HUES48 (cell line): ENCODE measurements at regions not wholly inside any gene's neighbourhood (a gene's known extent, or its start where the extent isn't known, plus 50 kb on each side); places are given as distances from the start of the nearest gene placed in this dataset.

Source experiments
- H3K27ac ChIP-seq: one replicate; pipeline ENCODE4 v1.7.0; 2013; ENCODE audit warnings: low read depth, low read length, inconsistent platforms
- H3K27me3 ChIP-seq: 2 replicates; pipeline ENCODE4 v1.6.1; 2013; ENCODE audit warnings: mild to moderate bottlenecking, low read length; ENCODE audit not compliant: control insufficient read depth, insufficient read depth
- H3K36me3 ChIP-seq: 2 replicates; pipeline ENCODE4 v1.6.1; 2013; ENCODE audit warnings: low read length; ENCODE audit not compliant: control insufficient read depth, insufficient read depth
- H3K4me1 ChIP-seq: 2 replicates; pipeline ENCODE4 v1.6.1; 2013; ENCODE audit warnings: mild to moderate bottlenecking, low read length; ENCODE audit not compliant: control insufficient read depth, insufficient read depth
- H3K4me3 ChIP-seq: 2 replicates; pipeline ENCODE4 v1.5.1; 2013; ENCODE audit warnings: mild to moderate bottlenecking, low read depth, low read length
- H3K9ac ChIP-seq: 2 replicates; pipeline ENCODE4 v1.6.1; 2013; ENCODE audit warnings: mild to moderate bottlenecking, low read depth, low read length, moderate library complexity
- H3K9me3 ChIP-seq: 2 replicates; pipeline ENCODE4 v1.6.1; 2013; ENCODE audit warnings: low read length; ENCODE audit not compliant: control insufficient read depth, insufficient read depth

- H3K27me3 ChIP-seq: no peaks in the 10 kb centered on the region; the same call in 1 of the 2 replicates
These were observed 90.5 kb downstream of the ADRA2C start for GRCh38 chr4:3856604-3857204.

GRCh38 chr4:3857269-3857926 lies 91.2 kb downstream of the ADRA2C start:
- Histone ChIP-seq H3K4me3 (no peak overlapping the region), H3K36me3 (no peaks in the 10 kb centered on the region), H3K9me3 (no peaks in the 10 kb centered on the region), H3K4me1 (peaks cover 6% of the 10 kb centered on the region), H3K27me3 (no peaks in the 10 kb centered on the region; the same call in 1 of the 2 replicates), H3K9ac (no peak overlapping the region), H3K27ac (no peak overlapping the region)

More at GRCh38 chr4:3856604-3857204, 90.5 kb downstream of the ADRA2C start:
- Histone ChIP-seq H3K27ac (no peak overlapping the region), H3K36me3 (no peaks in the 10 kb centered on the region), H3K4me1 (peaks cover 6% of the 10 kb centered on the region), H3K4me3 (no peak overlapping the region), H3K9ac (no peak overlapping the region), H3K9me3 (no peaks in the 10 kb centered on the region)

GRCh38 chr4:3858046-3858730 lies 92.0 kb downstream of the ADRA2C start:
- Histone ChIP-seq H3K9ac (no peak overlapping the region), H3K36me3 (no peaks in the 10 kb centered on the region), H3K27ac (no peak overlapping the region), H3K4me1 (peaks cover 7% of the 10 kb centered on the region), H3K4me3 (no peak overlapping the region), H3K27me3 (no peaks in the 10 kb centered on the region; the same call in 1 of the 2 replicates), H3K9me3 (no peaks in the 10 kb centered on the region)

GRCh38 chr4:3858765-3859388 lies 92.7 kb downstream of the ADRA2C start:
- H3K27me3 ChIP-seq: no peaks in the 10 kb centered on the region; the same call in 1 of the 2 replicates
- no peaks in the 10 kb centered on the region for H3K36me3 ChIP-seq
- peaks cover 7% of the 10 kb centered on the region for H3K4me1 ChIP-seq
- H3K9ac ChIP-seq: no peak overlapping the region
- H3K27ac ChIP-seq: no peak overlapping the region
- no peak overlapping the region for H3K4me3 ChIP-seq
- H3K9me3 ChIP-seq: no peaks in the 10 kb centered on the region

- no peaks in the 10 kb centered on the region for H3K9me3 ChIP-seq
- no peak overlapping the region for H3K4me3 ChIP-seq
- H3K36me3 ChIP-seq: no peaks in the 10 kb centered on the region
- no peak overlapping the region for H3K27ac ChIP-seq
- peaks cover 7% of the 10 kb centered on the region for H3K4me1 ChIP-seq
- no peaks in the 10 kb centered on the region; the same call in 1 of the 2 replicates for H3K27me3 ChIP-seq
- no peak overlapping the region for H3K9ac ChIP-seq
These were observed 93.4 kb downstream of the ADRA2C start for GRCh38 chr4:3859571-3859970.

- Histone ChIP-seq H3K9ac (no peak overlapping the region), H3K27me3 (no peaks in the 10 kb centered on the region; the same call in 1 of the 2 replicates), H3K27ac (no peak overlapping the region), H3K9me3 (no peaks in the 10 kb centered on the region), H3K36me3 (no peaks in the 10 kb centered on the region), H3K4me1 (peaks cover 7% of the 10 kb centered on the region), H3K4me3 (no peak overlapping the region)
These were observed 94.1 kb downstream of the ADRA2C start for GRCh38 chr4:3860061-3860912.

GRCh38 chr4:3860913-3861636 lies 94.9 kb downstream of the ADRA2C start:
- Histone ChIP-seq H3K9ac (no peak overlapping the region), H3K4me3 (no peak overlapping the region), H3K27me3 (no peaks in the 10 kb centered on the region; the same call in 1 of the 2 replicates), H3K27ac (no peak overlapping the region), H3K9me3 (no peaks in the 10 kb centered on the region), H3K36me3 (no peaks in the 10 kb centered on the region), H3K4me1 (peaks cover 7% of the 10 kb centered on the region)

GRCh38 chr4:3861720-3862639 lies 95.8 kb downstream of the ADRA2C start:
- H3K36me3 ChIP-seq: no peaks in the 10 kb centered on the region
- no peaks in the 10 kb centered on the region for H3K9me3 ChIP-seq
- H3K9ac ChIP-seq: no peak overlapping the region
- H3K4me1 ChIP-seq: peaks cover 7% of the 10 kb centered on the region
- H3K27me3 ChIP-seq: no peaks in the 10 kb centered on the region
- peak overlapping the region; percentile 46 for H3K4me3 ChIP-seq
- no peak overlapping the region for H3K27ac ChIP-seq

GRCh38 chr4:3862640-3863420 lies 96.6 kb downstream of the ADRA2C start:
- Histone ChIP-seq H3K4me3 (peak overlapping the region; percentile 46; the same call in 1 of the 2 replicates), H3K27ac (peak overlapping the region; percentile 63), H3K4me1 (peaks cover 7% of the 10 kb centered on the region), H3K36me3 (no peaks in the 10 kb centered on the region), H3K9me3 (0 out of 2 replicates have a peak, but pooled peaks cover under 1% of the 10 kb centered on the region), H3K27me3 (no peaks in the 10 kb centered on the region), H3K9ac (no peak overlapping the region)
